Choroid plexus epithelial cell (primary cell): ENCODE measurements at regions not wholly inside any gene's neighbourhood (a gene's known extent, or its start where the extent isn't known, plus 50 kb on each side); places are given as distances from the start of the nearest gene placed in this dataset.
"Not testable (repeated sequence)": the region's sequence is repeated elsewhere in the genome, so short reads cannot be mapped to it uniquely, and the experiment has no call there.

Source experiments
- DNase-seq: peaks from one replicate; pipeline ENCODE4 v3.0.0-alpha.2; 2010; ENCODE audit warnings: low read depth
- H3K4me3 ChIP-seq: 2 replicates; pipeline ENCODE4 v1.5.1; 2011; ENCODE audit warnings: low read depth, mild to moderate bottlenecking, control low read depth, low read length, moderate library complexity
- CTCF ChIP-seq: conservative IDR thresholded peaks from 2 replicates; pipeline ENCODE4 v1.5.1; 2011; ENCODE audit warnings: low read depth, mild to moderate bottlenecking, control low read depth, inconsistent platforms, low read length, moderate library complexity

- no peak for TF ChIP-seq CTCF
- H3K4me3 ChIP-seq: no peak overlapping the region
- no peak for DNase-seq
Measured at GRCh38 chr1:221530791-221531190, 211.1 kb downstream of the DUSP10 start.

- no peak for TF ChIP-seq CTCF
- H3K4me3 ChIP-seq: no peak overlapping the region
- no peak for DNase-seq
Measured at GRCh38 chr1:221532071-221532773, 209.7 kb downstream of the DUSP10 start.

- no peak for DNase-seq
- TF ChIP-seq CTCF: no peak
- no peak overlapping the region for H3K4me3 ChIP-seq
Measured at GRCh38 chr1:221541296-221541695, 200.6 kb downstream of the DUSP10 start.

- DNase-seq: peak; percentile 77
- TF ChIP-seq CTCF: peak; percentile 72
- H3K4me3 ChIP-seq: no peak overlapping the region
Measured at GRCh38 chr1:221543529-221544120, 198.3 kb downstream of the DUSP10 start.

- no peak for TF ChIP-seq CTCF
- no peak for DNase-seq
- no peak overlapping the region for H3K4me3 ChIP-seq
Measured at GRCh38 chr1:221548942-221549341, 192.9 kb downstream of the DUSP10 start.

- no peak for TF ChIP-seq CTCF
- DNase-seq: no peak
- no peak overlapping the region for H3K4me3 ChIP-seq
Measured at GRCh38 chr1:221549815-221550214, 192.1 kb downstream of the DUSP10 start.

- not testable (repeated sequence) for DNase-seq, H3K4me3 ChIP-seq
Measured at GRCh38 chr1:221552792-221553191, 189.1 kb downstream of the DUSP10 start.
